ENCODE measurements at regions not wholly inside any gene's neighbourhood (a gene's known extent, or its start where the extent isn't known, plus 50 kb on each side); places are given as distances from the start of the nearest gene placed in this dataset.
"Not testable (repeated sequence)": the region's sequence is repeated elsewhere in the genome, so short reads cannot be mapped to it uniquely, and the experiment has no call there.

DNA sequence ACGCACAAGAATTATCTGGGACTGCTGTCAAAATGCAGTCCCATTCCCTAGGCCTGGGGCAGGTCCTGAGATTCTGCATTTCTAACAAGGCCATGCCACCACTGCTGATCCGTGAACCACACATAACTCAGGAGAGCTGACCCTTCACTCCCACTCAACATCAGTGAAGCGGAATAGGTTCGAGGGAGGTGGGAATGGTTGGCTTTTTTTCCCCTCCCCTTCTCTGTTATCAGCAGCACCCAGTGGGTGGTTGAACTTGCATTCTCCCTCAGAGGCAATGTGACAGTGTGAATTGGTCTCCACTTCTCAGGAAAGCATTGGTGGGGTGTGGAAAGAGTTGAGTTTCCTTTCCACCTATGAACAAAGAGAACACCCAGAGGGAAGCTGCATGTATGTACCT lies 344.3 kb downstream of the GADD45G start:
- no peak overlapping the region for H3K4me3 ChIP-seq
- ATAC-seq (ENCODE audit: low FRiP score in 2 of 2) = no peak
- no peaks in the 10 kb centered on the region for H3K36me3 ChIP-seq
- TF ChIP-seq POLR2A (IDR thresholded peaks at IDR 0.05) = no peak
- no peak for TF ChIP-seq POLR2AphosphoS5 (IDR thresholded peaks at IDR 0.05)
- TF ChIP-seq CTCF (IDR thresholded peaks at IDR 0.05) = no peak
- no peak for TF ChIP-seq EP300 (IDR thresholded peaks at IDR 0.05)
- H3K27me3 ChIP-seq = no peaks in the 10 kb centered on the region
- WGBS, 2 donors = 93 to 99% methylated on average over 4 of the region's 4 CpGs
- DNase-seq = no peak
- no peak overlapping the region for H3K27ac ChIP-seq
- H3K4me1 ChIP-seq = peaks cover under 1 to 5% (median 4%) of the 10 kb centered on the region in 4 donors
- H3K9me3 ChIP-seq = no peaks in the 10 kb centered on the region

DNA sequence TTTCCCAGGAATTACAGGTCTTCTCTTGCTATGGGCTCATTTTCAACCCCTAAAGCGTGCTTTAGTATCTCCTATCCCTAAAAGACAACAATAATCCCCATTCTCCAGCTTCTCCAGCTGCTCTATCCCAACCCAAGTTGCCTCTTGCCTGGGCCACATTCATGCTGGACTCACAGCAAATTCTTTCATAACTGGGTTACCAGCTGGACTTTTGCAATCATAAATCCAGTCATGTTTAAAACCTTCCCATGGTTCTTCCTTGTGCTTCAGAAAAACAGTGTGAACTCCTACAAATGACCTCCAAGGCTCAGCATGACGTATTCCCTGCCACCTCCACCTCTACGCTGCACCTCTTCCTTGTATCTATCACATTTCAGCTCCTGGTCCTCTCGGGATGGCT lies 346.9 kb downstream of the GADD45G start:
- WGBS, 2 donors = 91 to 94% methylated on average over 4 of the region's 4 CpGs
- H3K27ac ChIP-seq = no peak overlapping the region
- ATAC-seq (ENCODE audit: low FRiP score in 2 of 2) = no peak
- TF ChIP-seq POLR2A (IDR thresholded peaks at IDR 0.05) (no peak), CTCF (IDR thresholded peaks at IDR 0.05) (no peak), EP300 (IDR thresholded peaks at IDR 0.05) (no peak), POLR2AphosphoS5 (IDR thresholded peaks at IDR 0.05) (no peak)
- H3K36me3 ChIP-seq = no peaks in the 10 kb centered on the region
- DNase-seq = no peak
- no peak overlapping the region for H3K4me3 ChIP-seq
- H3K27me3 ChIP-seq = no peaks in the 10 kb centered on the region
- no peaks in the 10 kb centered on the region for H3K9me3 ChIP-seq
- peaks cover 4 to 8% (median 6%) of the 10 kb centered on the region in 4 donors for H3K4me1 ChIP-seq

DNA sequence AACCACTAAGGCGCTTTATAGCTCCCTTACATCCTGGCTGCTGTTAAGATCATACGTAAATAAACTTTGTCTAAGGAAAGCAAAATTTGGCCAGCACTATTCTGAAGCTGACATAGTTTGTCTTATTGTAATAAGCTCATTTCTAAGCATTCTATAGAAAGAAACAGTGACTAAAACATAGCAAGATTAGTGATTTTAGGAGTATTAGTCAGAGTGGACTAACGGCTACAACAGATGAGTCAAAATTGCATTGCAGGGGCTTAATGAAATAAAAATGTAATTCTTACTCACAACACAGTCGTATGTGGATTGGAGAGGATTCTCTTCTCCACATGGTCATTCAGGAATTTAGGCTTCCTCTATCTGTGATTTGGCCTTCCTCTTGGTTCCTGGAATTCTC lies 347.6 kb downstream of the GADD45G start:
- DNase-seq = no peak
- Histone ChIP-seq H3K27me3 (no peaks in the 10 kb centered on the region), H3K4me1 (peaks cover 4 to 8% (median 6%) of the 10 kb centered on the region in 4 donors), H3K9me3 (no peaks in the 10 kb centered on the region), H3K36me3 (no peaks in the 10 kb centered on the region), H3K27ac (no peak overlapping the region), H3K4me3 (no peak overlapping the region)
- ATAC-seq (ENCODE audit: low FRiP score in 2 of 2) = no peak
- 81 to 92% methylated on average over 4 of the region's 4 CpGs for WGBS, 2 donors
- TF ChIP-seq POLR2A (IDR thresholded peaks at IDR 0.05) (no peak), CTCF (IDR thresholded peaks at IDR 0.05) (no peak), POLR2AphosphoS5 (IDR thresholded peaks at IDR 0.05) (no peak), EP300 (IDR thresholded peaks at IDR 0.05) (no peak)

GRCh38 chr9:89953263-89953662 lies 348.5 kb downstream of the GADD45G start:
- not testable (repeated sequence) for H3K4me1 ChIP-seq; H3K9me3 ChIP-seq; H3K27ac ChIP-seq; H3K27me3 ChIP-seq; H3K36me3 ChIP-seq; DNase-seq; H3K4me3 ChIP-seq; ATAC-seq (ENCODE audit: low FRiP score in 2 of 2)
- WGBS, 2 donors = 90 to 97% methylated on average over 4 of the region's 4 CpGs

DNA sequence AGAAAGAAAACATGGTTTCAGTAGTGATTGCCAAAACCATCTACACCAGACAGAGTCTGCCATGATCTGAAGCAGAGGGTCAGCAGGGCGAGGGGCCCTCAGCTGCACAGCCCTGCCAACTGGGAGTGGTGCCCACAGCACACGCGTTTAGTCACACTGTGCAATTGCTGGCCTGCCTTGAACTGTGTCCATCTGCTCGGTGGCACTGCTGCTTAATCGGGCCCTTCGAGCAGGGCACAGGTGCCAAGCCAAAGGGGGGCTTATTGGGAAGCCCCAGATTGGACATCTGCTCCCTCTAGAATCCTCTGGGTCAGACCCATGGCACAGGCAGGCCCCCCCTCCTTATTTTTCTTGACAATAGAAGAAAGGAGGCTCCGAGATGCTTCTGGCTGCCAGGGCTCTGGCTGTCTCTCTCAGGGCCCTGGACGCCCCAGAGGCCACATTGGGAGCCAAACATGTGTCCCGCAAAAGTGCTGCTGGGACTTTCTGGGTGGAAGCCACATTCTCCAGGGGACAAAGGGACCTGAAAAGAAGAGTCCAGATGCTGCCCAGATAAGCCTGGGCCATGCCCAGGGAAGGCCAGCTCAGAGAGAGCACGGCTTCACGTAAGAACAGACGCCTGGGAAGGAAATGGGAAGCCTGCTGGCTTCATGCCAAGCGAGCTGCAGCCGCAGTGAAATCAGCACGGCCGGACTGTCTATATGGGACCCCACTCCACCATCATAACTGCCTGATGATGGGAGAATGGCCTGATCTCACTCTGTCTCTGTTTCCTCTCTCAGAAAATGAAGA lies 349.2 kb downstream of the GADD45G start:
- Histone ChIP-seq H3K36me3 (no peaks in the 10 kb centered on the region), H3K27ac (no peak overlapping the region), H3K9me3 (no peaks in the 10 kb centered on the region), H3K27me3 (no peaks in the 10 kb centered on the region), H3K4me3 (no peak overlapping the region), H3K4me1 (peaks cover 4 to 8% (median 6%) of the 10 kb centered on the region in 4 donors)
- ATAC-seq (ENCODE audit: low FRiP score in 2 of 2) (no peak), DNase-seq (peak in 1 of 2 donors; percentile 23)
- WGBS, 2 donors = 52 to 71% methylated on average over 8 to 16 of the region's 16 CpGs
- TF ChIP-seq POLR2AphosphoS5 (IDR thresholded peaks at IDR 0.05) (no peak), POLR2A (IDR thresholded peaks at IDR 0.05) (no peak), CTCF (IDR thresholded peaks at IDR 0.05) (no peak), EP300 (IDR thresholded peaks at IDR 0.05) (no peak)

All from upper lobe of left lung (tissue), 6 donors.